Adrenal gland (tissue), 9 donors: ENCODE measurements at regions not wholly inside any gene's neighbourhood (a gene's known extent, or its start where the extent isn't known, plus 50 kb on each side); places are given as distances from the start of the nearest gene placed in this dataset.
A peak's percentile ranks its signal among the peaks of the same experiment; 100 is the strongest.

Experiments
- DNase-seq, 7 donors: peaks; one replicate each; pipeline ENCODE4 v3.0.0-alpha.2; 2019 to 2020
- H3K27ac ChIP-seq, 5 donors: fragments of 200-600 bp; sonication (generic) in 4 of 5; 1 replicate in 3 of 5; 2 replicates in 2 of 5; pipeline versions ENCODE4 v1.5.1 to v1.8.0; 2016 to 2020; ENCODE audit warnings: mild to moderate bottlenecking in 1 of 5
- H3K27me3 ChIP-seq: fragments of 200-600 bp; 2 replicates; pipeline ENCODE4 v1.8.0; 2021
- H3K36me3 ChIP-seq, 2 donors: fragments of 200-600 bp; replicated peaks in 1 of 2; 1 replicate in 1 of 2; 2 replicates in 1 of 2; pipeline versions ENCODE4 v1.5.1 to v1.8.0; 2018 to 2022
- H3K4me1 ChIP-seq, 2 donors: fragments of 200-600 bp; replicated peaks in 1 of 2; 1 replicate in 1 of 2; 2 replicates in 1 of 2; pipeline versions ENCODE4 v1.5.1 to v1.8.0; 2018 to 2021
- H3K4me3 ChIP-seq, 4 donors: fragments of 200-600 bp; sonication (generic) in 3 of 4; one replicate each; pipeline ENCODE4 v1.5.1; 2016 to 2018
- H3K9me3 ChIP-seq, 3 donors: fragments of 200-600 bp; sonication (generic) in 1 of 3; replicated peaks in 1 of 3; 1 replicate in 2 of 3; 2 replicates in 1 of 3; pipeline versions ENCODE4 v1.5.1 to v1.8.0; 2016 to 2021
- POLR2A ChIP-seq, 2 donors: fragments of 450-650 bp; IDR thresholded peaks; one replicate each; pipeline ENCODE4 v1.6.1; 2017; ENCODE audit warnings: antibody characterized with exemption in 2 of 2, mild to moderate bottlenecking in 2 of 2, moderate library complexity in 1 of 2
- WGBS, 4 donors: extraction: QIAGEN DNeasy Blood & Tissue Kit in 2 of 4; methylation state at CpG; one replicate each; pipeline versions ENCODE4 v1.1.5 to v1.1.7; 2013 to 2017; 5-methylcytosine and 5-hydroxymethylcytosine counted together
- intact Hi-C, 2 donors: fragments of 100-400 bp; cut with DNase I; formaldehyde crosslinking; loops; one replicate each; pipeline versions ENCODE4 v1.14.1 to v1.15.0; 2022 to 2023
- TF ChIP-seq, protein P1 (sequence below), 6 experiments: fragments of 450-650 bp in 4 of 6; fragments of 200-600 bp in 2 of 6; sonication (generic) in 1 of 6; IDR thresholded peaks; 1 replicate in 5 of 6; 2 replicates in 1 of 6; pipeline versions ENCODE4 v1.5.1 to v1.8.0; 2016 to 2021; ENCODE audit warnings: antibody characterized with exemption in 6 of 6, mild to moderate bottlenecking in 2 of 6, moderate library complexity in 1 of 6
- donor health status: healthy with polysubstance abuse.
- donor health status: Bipolar disorder and iron deficiency.
- donor health status: DM: yes; HTN: yes; CAD: no.
- donor health status: DM: no; HTN: no; CAD: no.
- donor health status: DM: no; HTN: no; CAD: no.

DNA sequence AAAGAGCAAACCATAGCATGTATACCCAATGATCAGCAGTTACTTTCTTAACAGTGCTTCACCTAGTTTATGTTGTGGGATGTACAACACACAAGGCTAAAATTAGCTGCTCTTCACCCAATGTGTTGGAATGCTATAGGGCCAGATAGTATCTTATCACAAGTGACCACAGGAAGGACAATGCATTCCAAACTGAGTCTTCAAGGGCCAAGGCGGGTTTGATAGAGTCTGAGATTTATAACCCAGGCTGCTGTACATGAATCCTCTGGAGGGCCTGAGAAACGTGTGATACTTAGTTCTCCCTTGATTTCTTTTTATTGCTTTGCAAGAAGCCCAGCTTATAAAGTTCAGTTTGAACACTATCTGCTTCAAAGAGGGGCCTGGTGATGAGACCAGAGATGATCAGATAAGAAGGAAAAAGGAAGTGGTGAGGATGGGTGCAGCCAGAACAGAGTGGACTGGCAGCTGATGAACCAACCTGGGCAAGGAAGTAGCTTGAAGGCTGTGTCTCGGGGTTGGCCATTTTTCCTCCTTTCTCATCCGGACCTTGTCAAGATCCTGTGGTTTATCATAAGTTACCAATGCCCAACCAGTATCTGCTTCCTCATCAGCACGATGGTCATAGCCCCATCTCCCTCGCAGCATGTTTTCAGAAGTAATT, 62.2 kb upstream of the BMP2 start:
- H3K27me3 ChIP-seq: no peaks in the 10 kb centered on the region
- H3K4me3 ChIP-seq: no peak overlapping the region
- peaks cover 0 to 4% of the 10 kb centered on the region in 2 donors for H3K4me1 ChIP-seq
- no peaks in the 10 kb centered on the region for H3K36me3 ChIP-seq
- no peaks in the 10 kb centered on the region for H3K9me3 ChIP-seq
- TF ChIP-seq POLR2A (IDR thresholded peaks at IDR 0.05): no peak
- TF ChIP-seq, protein P1, sequence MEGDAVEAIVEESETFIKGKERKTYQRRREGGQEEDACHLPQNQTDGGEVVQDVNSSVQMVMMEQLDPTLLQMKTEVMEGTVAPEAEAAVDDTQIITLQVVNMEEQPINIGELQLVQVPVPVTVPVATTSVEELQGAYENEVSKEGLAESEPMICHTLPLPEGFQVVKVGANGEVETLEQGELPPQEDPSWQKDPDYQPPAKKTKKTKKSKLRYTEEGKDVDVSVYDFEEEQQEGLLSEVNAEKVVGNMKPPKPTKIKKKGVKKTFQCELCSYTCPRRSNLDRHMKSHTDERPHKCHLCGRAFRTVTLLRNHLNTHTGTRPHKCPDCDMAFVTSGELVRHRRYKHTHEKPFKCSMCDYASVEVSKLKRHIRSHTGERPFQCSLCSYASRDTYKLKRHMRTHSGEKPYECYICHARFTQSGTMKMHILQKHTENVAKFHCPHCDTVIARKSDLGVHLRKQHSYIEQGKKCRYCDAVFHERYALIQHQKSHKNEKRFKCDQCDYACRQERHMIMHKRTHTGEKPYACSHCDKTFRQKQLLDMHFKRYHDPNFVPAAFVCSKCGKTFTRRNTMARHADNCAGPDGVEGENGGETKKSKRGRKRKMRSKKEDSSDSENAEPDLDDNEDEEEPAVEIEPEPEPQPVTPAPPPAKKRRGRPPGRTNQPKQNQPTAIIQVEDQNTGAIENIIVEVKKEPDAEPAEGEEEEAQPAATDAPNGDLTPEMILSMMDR (IDR thresholded peaks at IDR 0.05): no peak
- 61 to 78% (median 69%) methylated on average over 6 of the region's 6 CpGs for WGBS, 4 donors
- DNase-seq: no peak
- H3K27ac ChIP-seq: peak overlapping the region in 2 of 5 donors; percentile 6 to 15
- intact Hi-C loops: loop anchor here in 1 of 2 donors (10.0 kb wide), 1 partner anchor 60 kb away; no protein-coding TSS in a partner anchor

DNA sequence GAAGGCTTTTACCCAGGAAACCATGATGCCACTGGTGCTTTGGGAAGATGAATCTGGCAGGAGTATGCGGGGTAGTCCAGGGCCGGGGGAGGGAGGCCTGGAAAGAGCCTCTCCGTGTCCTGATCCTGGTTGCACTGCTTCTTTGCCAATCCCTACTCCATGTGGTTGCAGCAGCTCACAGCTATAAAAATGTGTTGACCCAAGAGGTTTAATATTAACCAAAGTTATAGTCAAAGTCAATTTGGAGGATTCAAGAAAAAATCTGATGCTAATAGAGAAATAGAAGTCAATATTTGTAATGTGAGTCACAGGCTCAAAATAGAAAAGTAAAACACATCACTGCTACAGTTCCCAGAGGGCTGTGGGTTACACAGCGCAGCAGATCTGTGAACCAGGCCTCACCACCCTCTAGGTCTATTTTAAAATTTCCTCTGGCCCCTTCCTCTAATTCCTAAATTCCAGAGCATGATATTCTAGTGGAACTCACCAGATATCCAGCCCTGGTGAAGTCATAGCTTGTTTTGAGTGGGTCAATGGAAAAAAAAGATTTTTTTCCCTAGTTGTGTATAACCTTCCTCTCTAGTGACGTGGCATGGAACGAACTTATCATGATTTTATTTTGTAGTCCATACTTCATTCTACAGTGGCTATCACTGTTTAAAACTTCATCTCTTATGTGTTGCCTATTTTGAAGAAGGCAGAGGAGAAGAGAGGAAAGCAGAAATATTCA, 63.2 kb upstream of the BMP2 start:
- DNase-seq: no peak
- Histone ChIP-seq H3K36me3 (no peaks in the 10 kb centered on the region), H3K27me3 (no peaks in the 10 kb centered on the region), H3K4me1 (peaks cover 0 to 7% of the 10 kb centered on the region in 2 donors), H3K9me3 (no peaks in the 10 kb centered on the region), H3K4me3 (no peak overlapping the region), H3K27ac (peak overlapping the region in 2 of 5 donors; percentile 21 to 45)
- WGBS, 4 donors: 68 to 82% (median 78%) methylated on average over 6 of the region's 6 CpGs
- TF ChIP-seq, protein P1 (IDR thresholded peaks at IDR 0.05): no peak
- TF ChIP-seq POLR2A (IDR thresholded peaks at IDR 0.05): no peak
- intact Hi-C loops: loop anchor here in 1 of 2 donors (10.0 kb wide), 1 partner anchor 59 kb away; no protein-coding TSS in a partner anchor

DNA sequence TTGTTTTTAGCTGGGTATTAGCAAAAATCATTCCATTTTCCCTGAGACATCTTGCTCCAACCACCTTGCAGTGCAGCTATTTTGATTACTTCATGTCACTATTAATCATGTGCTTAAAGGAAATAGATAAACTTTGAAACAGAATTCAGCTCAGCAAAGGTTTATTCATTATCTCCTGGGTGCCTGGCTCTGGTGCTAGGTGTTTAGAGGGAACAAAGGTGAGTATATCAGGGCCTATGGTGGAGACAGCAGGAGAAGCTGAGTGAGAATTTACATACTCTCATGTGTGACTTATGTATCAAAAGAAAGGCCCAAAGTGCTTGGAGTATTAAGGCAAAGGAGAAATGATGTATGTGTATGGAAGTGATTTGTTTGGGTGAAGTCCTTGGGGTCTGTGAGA, 63.8 kb upstream of the BMP2 start:
- intact Hi-C loops: loop anchor here in 1 of 2 donors (10.0 kb wide), 1 partner anchor 59 kb away; no protein-coding TSS in a partner anchor
- H3K27me3 ChIP-seq: no peaks in the 10 kb centered on the region
- no peaks in the 10 kb centered on the region for H3K36me3 ChIP-seq
- no peaks in the 10 kb centered on the region for H3K9me3 ChIP-seq
- H3K27ac ChIP-seq: peak overlapping the region in 2 of 5 donors; percentile 21 to 45
- peaks cover 0 to 7% of the 10 kb centered on the region in 2 donors for H3K4me1 ChIP-seq
- no peak overlapping the region for H3K4me3 ChIP-seq
- TF ChIP-seq POLR2A (IDR thresholded peaks at IDR 0.05): no peak
- TF ChIP-seq, protein P1 (IDR thresholded peaks at IDR 0.05): no peak
- no peak for DNase-seq

DNA sequence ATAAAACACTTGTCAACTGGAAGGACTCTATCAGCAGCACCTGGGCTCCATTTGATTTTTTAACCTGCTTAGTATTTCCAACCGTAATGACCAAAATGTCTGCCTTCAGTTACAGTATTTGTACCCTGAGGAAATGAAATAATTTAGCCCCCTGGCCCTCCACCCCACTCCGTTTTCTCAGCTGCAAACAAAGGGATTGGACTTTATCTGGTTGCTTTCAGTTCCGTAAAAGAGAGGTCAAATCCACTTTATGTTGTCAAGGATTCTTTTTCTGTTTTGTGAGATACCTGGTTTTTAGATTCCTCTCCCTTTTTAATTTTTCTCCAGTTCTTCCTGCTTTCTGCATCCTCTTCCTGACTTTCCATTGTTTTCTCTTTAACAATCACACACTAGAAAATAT, 64.4 kb upstream of the BMP2 start:
- Histone ChIP-seq H3K9me3 (no peaks in the 10 kb centered on the region), H3K36me3 (no peaks in the 10 kb centered on the region), H3K27me3 (no peaks in the 10 kb centered on the region), H3K4me3 (no peak overlapping the region), H3K27ac (no peak overlapping the region), H3K4me1 (peaks cover 0 to 7% of the 10 kb centered on the region in 2 donors)
- 80 to 91% (median 88%) methylated on average over 3 of the region's 3 CpGs for WGBS, 4 donors
- intact Hi-C loops: loop anchor here in 1 of 2 donors (10.0 kb wide), 1 partner anchor 58 kb away; no protein-coding TSS in a partner anchor
- no peak for TF ChIP-seq POLR2A (IDR thresholded peaks at IDR 0.05)
- DNase-seq: no peak
